SJSA1 (cell line): ENCODE measurements at regions not wholly inside any gene's neighbourhood (a gene's known extent, or its start where the extent isn't known, plus 50 kb on each side); places are given as distances from the start of the nearest gene placed in this dataset.

Experiments
- DNase-seq, 2 experiments: peaks; one replicate each; pipeline ENCODE4 v3.0.0-alpha.2; 2015 to 2020; ENCODE audit warnings: low spot score in 2 of 2, low read depth in 1 of 2
- H3K27ac ChIP-seq: fragments of 250-450 bp; sonication (Bioruptor Pico); 2 replicates; pipeline ENCODE4 v1.5.1; 2020; ENCODE audit warnings: mild to moderate bottlenecking, moderate library complexity
- H3K27me3 ChIP-seq: fragments of 250-450 bp; sonication (Bioruptor Pico); replicated peaks from 2 replicates; pipeline ENCODE4 v1.5.1; 2020; ENCODE audit warnings: mild to moderate bottlenecking, moderate library complexity
- H3K36me3 ChIP-seq: fragments of 250-450 bp; sonication (Bioruptor Pico); 2 replicates; pipeline ENCODE4 v1.5.1; 2020; ENCODE audit warnings: mild to moderate bottlenecking
- H3K4me1 ChIP-seq: fragments of 250-450 bp; sonication (Bioruptor Pico); replicated peaks from 2 replicates; pipeline ENCODE4 v1.6.1; 2021; ENCODE audit warnings: mild to moderate bottlenecking
- H3K4me3 ChIP-seq: fragments of 250-450 bp; sonication (Bioruptor Pico); 2 replicates; pipeline ENCODE4 v1.5.1; 2020; ENCODE audit warnings: mild to moderate bottlenecking
- H3K9me3 ChIP-seq: fragments of 250-450 bp; sonication (Bioruptor Pico); replicated peaks from 2 replicates; pipeline ENCODE4 v1.5.1; 2020; ENCODE audit warnings: mild to moderate bottlenecking

DNA sequence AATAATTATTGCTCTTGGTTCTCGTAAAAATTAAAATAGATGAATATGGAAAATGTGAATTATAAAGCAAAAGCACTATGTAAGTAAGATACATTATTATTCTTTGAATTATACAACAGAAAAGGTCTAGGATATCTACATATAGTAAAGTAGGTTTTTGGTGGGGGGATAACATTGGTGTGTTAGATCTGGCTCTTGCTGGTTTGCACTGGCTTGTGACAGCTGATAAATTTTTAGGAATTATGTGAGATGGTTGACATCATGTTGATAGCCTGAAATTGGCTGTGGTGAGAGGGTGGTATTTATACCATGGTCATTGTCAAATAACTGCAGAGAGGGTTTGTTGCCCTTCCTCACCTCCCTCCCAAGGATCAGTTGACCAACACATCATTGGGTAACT, 50.7 kb upstream of the BTG1 start:
- Histone ChIP-seq H3K27me3 (no peaks in the 10 kb centered on the region), H3K27ac (no peak overlapping the region), H3K4me1 (no peaks in the 10 kb centered on the region), H3K4me3 (no peak overlapping the region), H3K9me3 (no peaks in the 10 kb centered on the region), H3K36me3 (no peaks in the 10 kb centered on the region)
- DNase-seq = no peak
